Stimulated activated CD4-positive, alpha-beta T cell treated with anti-CD3 and anti-CD28 coated beads, Interleukin-1b, Interleukin-23, amount 100 ng/mL, for 4 hours (primary cell): ENCODE measurements at regions not wholly inside any gene's neighbourhood (a gene's known extent, or its start where the extent isn't known, plus 50 kb on each side); places are given as distances from the start of the nearest gene placed in this dataset.

Experiments used
- DNase-seq, 2 donors: peaks; one replicate each; pipeline ENCODE4 v3.0.0-alpha.2; 2020; ENCODE audit warnings: low read depth in 2 of 2

GRCh38 chr15:70308011-70308734, 210.5 kb upstream of the TLE3 start:
- no peak for DNase-seq

- no peak for DNase-seq
Measured at GRCh38 chr15:70306582-70306981, 208.9 kb upstream of the TLE3 start.

- DNase-seq = no peak
Measured at GRCh38 chr15:70306081-70306480, 208.4 kb upstream of the TLE3 start.

DNA sequence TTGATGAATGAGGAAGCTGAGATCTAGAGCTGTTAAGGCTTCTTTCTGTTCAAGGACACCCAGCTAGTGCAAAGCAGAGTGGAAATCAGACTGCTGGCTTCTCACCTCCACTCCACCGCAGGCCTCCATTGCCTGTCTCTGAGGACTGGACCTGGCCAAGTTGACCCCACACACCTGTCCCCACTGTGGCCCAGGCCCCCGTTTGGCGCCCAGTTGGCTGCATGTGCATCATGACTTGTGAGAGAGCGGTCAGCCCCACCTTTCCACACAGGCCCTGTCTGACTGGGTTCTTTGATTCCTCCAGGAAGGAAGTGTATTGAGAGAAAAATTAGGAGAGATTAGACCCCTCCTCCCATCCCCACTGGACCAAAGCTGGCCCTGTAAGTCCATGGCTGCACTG, 206.3 kb upstream of the TLE3 start:
- no peak for DNase-seq

DNA sequence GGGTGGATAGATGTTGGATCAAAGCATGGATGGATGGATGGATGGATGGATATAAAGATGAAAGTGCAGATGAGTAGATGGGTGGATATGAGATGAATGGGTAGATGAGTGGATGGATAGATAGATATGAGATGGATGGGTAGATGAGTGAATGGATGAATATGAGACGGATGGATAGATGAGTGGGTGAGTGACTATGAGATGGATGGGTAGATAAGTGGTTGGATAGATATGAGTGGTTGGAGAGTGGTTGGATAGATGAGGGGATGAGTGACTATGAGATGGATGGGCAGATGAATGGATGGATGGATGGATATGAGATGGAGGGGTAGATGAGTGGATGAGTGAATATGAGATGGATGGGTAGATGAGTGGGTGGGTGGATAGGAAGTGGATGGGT, 204.6 kb upstream of the TLE3 start:
- no peak for DNase-seq

DNA sequence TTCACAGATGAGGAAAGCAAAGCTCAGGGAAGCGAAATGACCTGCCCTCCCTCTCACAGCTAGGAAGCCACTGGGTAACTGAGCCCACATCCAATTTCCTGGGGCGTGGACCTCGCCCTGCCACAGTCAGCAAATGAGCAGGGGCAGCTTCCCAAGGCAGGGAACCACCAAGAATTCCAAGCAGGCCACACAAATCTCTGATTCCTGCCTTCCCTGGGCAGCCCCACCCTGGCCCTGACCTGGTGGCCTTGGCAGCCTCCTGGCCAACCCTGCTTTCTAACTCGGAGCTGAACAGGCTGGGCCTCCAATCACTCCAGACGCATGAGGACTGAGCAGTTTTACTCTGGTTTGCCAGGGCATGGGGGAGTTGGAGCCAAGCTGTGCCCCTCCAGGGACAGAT, 203.7 kb upstream of the TLE3 start:
- DNase-seq = no peak

- DNase-seq = peak; percentile 44 to 51
Measured at GRCh38 chr15:70299931-70300869, 202.5 kb upstream of the TLE3 start.

GRCh38 chr15:70297465-70298058, 199.8 kb upstream of the TLE3 start:
- DNase-seq = no peak

- no peak for DNase-seq
Measured at GRCh38 chr15:70294731-70295305, 197.1 kb upstream of the TLE3 start.

DNA sequence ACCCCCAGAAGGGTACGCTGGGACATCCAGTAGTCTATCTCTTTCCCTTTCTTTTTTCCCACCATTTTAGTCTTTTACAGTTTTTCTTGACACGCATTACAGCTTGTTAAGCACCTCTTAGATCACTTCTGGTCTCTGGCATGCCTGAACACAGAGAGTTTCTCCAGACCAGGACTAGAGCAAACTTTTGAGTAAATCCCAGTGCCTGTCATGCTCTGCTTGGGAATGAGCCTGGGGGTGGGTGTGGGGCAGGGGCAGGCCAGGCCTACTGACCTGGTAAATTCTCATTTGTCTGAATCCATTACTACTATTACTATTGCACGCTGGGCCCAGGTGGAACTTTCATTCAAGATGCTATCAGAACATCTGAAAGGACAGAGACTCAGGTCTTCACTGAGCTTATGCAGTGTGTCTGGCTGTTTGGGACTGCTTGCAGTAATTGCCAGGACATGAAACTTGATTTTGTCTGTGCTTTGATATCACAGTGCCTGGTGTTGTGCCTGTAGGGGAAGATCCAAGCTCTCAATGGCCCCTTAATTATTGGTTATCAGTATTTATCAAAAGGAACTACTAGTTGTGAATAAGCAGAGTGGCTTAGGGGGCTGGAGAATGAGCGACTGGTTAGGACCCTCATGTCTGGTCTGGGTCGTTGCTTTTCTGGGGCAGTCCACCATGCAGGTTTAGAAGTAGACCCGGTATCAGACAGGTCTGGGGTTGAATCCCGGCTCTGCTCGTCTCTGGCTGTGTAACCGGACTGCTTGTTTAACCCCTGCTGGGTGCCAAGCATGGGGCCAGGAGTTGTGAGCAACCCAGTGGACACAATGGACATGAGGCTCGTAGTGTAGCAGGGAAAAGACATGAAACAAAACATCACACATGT, 196.1 kb upstream of the TLE3 start:
- no peak for DNase-seq

GRCh38 chr15:70293138-70293537, 195.4 kb upstream of the TLE3 start:
- DNase-seq = no peak

- no peak for DNase-seq
Measured at GRCh38 chr15:70292076-70292760, 194.5 kb upstream of the TLE3 start.

GRCh38 chr15:70291305-70292075, 193.8 kb upstream of the TLE3 start:
- no peak for DNase-seq

- DNase-seq = no peak
Measured at GRCh38 chr15:70290708-70291107, 193.0 kb upstream of the TLE3 start.

DNA sequence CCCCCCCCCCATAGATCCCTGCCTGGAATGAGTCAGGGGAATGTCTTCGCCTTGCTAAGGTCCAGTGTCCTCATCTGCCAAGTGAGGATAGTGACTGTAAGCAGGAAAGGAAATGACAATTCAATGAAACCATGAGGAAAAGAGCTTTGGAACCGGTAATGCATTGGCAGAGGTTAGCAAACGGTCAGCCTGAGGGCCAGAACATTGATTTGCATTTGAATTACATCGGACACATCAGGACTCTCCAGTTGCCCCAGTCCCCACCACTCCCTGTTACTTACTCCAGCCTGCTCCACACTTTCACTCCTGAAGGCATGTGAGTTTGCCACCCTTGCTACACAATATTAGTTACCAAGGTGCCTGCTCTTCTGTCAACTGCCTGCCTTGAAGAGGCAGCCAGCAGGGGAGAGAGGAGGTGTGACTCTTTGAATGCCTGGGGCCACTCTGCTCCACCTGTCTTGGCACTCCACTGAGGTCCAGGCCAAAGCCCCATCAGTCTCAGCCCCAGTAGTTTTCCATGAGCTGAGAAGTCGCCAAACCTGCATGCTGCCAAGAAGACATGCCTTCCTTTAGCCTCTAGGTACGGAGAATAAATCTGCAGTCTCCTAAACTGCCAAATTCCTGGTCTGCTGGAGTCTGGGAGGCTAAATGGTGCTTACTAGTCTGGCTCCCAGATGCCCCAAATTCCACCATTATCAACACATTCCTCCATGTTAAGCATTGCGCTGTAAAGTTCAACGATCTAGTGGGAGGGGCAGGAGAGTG, 191.7 kb upstream of the TLE3 start:
- no peak for DNase-seq

GRCh38 chr15:70286113-70286806, 188.5 kb upstream of the TLE3 start:
- no peak for DNase-seq

GRCh38 chr15:70284438-70285214, 186.9 kb upstream of the TLE3 start:
- no peak for DNase-seq

DNA sequence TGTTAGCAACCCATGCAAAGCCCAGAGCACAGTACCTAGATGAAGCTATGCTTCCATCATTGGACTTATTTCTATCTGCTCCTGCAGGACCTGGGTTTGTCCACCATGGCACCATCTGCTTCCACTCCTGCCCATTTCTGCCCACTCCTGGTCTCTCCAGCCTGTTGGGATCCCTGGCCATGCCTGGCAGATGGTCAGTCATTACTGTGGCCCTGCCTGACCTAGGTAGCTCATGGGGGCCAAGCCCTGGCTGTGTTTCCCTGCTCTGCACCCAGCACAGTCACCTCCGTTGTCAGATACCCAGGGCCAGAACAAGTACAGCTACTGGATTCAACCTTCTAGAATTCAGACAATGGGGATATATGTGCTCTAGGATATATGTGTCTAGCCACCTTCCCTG, 185.8 kb upstream of the TLE3 start:
- no peak for DNase-seq
